Stimulated activated CD4-positive, alpha-beta T cell treated with anti-CD3 and anti-CD28 coated beads, Interleukin-4, amount 100 ng/mL, for 4 hours (primary cell): ENCODE measurements at regions not wholly inside any gene's neighbourhood (a gene's known extent, or its start where the extent isn't known, plus 50 kb on each side); places are given as distances from the start of the nearest gene placed in this dataset.

ENCODE experiments used
- DNase-seq, 2 experiments: peaks; one replicate each; pipeline ENCODE4 v3.0.0-alpha.2; 2020

DNA sequence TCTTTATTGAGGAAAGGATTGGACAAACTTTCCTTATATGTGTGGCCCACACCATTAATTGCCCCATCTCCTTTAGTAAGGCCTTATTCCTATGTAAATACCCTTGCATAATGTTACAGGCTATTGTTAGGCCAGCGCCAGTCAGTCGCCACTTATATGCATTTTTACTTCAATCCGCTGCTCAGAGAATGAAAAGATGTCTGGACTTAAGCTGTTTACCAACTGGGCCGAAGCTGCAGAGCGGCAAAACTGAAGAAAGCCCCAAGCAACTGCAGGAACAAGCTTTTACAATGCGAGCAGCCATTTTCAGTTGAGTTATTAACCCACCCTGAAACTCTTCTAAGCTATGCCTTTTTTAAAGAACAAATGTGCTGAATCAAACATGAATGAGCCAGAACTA lies 92.1 kb upstream of the OTX2 start:
- DNase-seq, result no peak

DNA sequence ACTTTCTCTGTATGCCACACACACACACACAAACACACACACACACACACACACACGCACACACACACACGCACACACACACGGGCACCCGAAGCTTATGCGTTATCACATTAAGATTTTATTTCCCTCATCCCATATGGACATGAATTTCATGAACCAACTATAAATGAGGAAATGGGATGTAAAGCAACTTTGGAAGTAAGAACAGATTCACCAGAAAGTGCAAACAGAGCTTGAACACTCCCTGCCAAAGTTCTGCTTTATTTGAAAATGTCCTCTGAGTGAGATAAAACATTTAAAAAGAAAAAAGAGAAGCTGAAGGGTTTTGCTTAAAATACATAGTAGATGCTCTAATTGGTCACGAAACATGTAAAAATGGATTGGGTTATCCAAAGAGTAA lies 90.4 kb upstream of the OTX2 start:
- DNase-seq, result no peak

DNA sequence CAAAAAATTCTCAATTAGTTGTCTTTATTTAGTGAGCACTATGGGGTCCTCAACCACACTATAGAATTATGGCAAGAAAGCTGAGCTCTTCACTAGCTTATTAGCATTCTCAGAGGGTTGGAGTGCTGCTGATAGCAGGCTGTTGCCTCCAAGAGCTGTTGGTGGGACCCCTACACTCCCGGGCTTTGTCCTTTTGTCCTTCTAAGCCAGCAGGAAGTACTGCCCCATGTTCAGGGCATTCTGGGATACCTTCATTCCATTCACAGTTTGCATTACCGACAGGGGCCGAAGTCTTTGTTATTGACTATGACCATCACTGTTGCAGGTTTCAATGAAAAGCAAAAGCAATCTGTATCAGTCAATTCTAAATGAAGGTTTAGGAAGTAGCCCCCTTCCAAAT lies 89.5 kb upstream of the OTX2 start:
- no peak for DNase-seq

DNA sequence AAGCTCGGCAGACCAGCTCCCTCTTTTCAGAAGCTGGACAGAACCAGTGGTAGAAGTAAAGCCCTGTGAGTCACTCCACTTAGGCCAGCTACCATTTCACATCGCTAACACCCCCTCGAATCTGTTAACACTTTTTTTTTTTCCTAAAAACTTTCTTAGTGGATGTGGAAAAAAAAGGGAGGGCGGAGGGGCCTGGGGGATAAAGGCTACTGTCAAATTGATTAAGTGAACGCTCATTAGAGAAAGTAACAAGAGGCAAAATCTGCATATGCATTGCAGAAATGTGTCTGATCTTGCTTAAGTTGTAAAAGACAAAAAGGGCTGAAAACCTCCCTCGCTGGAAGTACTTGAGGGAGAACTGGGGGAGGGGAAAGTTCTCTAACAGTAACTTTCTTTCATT lies 86.6 kb upstream of the OTX2 start:
- DNase-seq, result no peak

DNA sequence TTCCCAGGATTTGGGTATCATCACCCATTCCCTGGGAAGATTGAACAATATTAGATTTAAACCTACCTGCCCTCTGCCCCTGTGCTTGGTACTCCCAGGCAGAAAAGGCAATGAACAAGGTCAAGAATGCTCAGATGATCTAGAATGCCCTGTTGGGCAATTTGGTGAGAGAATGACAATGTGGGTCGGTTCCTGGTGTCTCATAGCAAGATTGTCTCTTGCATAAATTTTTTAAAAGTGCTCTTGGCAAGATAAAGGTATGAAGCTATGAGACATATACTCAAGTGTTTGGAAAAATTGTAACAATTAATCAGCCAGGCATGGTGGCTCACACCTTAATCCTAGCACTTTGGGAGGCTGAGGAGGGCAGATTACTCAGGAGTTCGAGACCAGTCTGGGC lies 86.0 kb upstream of the OTX2 start:
- DNase-seq, result no peak

DNA sequence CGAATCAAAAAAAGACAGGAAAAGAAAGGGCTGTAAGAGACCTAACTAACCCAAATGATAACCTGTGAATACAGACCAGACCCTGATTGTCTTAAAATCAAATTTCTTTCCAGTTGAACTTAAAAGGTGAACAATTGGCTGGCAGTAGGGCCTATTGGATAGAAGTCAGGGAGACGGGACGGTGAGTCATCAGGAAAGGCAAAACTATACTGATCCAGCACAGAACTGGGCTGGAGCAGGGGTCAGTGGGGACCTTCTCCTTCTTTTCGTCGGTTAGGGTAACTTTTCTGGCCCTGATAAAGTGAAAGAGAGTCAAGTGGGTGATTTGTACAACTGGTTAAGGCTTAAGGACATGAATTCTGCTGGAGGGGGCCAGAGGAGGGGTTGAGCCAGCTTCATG lies 84.9 kb upstream of the OTX2 start:
- no peak for DNase-seq

DNA sequence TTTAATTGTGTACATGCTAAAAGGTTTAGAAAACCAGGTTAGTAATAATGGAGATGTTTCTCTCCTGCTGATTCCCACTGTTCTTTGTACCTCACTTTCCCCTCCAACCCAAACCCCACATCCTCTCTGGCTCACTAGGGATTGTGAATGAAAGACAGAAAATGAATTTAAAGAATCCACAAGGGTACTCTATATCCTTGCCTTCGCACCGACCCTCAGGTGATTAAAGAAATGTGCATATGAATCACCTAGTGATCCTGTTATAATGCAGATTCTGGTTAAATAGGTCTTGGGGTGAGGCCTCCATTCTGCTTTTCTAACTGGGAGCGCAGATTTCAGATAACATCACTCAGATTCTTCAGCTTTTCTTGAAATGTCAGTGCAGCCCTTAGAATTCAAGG lies 84.3 kb upstream of the OTX2 start:
- DNase-seq, result no peak

DNA sequence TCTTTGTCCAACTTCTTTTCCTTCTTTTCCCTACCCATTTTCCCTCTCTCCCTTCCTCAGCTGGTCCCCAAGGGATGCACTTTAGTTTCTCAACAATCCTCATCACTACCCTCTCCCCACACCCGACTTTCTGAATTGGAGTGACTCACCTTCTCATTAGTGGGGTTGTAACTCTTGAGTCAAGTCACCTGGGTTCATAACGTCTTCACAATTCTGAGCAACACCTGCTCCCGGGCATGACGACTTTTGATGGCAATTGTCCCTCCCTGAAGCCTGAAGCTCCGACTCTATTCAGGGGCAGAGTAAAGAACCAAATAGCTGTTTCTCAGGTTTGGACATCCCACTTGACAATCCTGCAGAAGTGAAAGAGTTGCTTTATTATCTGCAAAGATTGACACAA lies 82.7 kb upstream of the OTX2 start:
- DNase-seq, result no peak

DNA sequence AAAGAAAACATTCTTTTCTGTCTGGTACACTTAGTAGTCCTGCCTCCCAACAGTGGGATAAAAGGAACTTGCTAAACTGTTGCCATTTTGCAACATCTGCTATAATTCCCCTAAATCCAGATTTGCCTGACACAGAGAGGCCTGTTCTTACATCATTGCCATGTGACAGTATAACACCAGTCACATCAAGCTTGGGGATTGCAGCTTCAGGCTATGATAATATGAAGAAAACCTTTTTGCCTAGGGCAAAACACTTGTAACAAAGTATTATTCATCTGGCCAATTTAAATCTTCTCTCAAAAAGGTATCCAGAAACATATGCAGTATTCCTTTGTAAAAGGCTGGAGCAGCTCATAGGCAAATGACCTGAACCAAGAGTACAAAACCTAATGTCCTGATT lies 80.9 kb upstream of the OTX2 start:
- no peak for DNase-seq

DNA sequence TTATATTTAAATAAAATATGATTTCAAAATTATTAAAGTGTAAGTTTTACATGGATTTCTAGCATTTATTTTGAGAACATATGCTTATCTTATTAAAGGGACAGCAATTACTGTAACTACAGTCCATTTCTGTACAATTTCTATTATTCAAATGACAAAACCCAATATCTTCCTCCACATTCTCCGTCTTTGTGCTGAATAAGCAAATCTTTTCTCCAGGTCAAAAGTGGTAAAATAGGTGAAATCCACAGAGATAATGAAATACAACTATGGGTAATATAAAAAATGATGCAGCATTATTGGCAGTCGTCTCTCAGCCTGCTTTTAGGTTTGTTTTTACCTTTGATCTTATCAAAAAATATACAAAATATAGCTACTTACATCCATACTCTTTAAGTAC lies 79.4 kb upstream of the OTX2 start:
- DNase-seq, result no peak

DNA sequence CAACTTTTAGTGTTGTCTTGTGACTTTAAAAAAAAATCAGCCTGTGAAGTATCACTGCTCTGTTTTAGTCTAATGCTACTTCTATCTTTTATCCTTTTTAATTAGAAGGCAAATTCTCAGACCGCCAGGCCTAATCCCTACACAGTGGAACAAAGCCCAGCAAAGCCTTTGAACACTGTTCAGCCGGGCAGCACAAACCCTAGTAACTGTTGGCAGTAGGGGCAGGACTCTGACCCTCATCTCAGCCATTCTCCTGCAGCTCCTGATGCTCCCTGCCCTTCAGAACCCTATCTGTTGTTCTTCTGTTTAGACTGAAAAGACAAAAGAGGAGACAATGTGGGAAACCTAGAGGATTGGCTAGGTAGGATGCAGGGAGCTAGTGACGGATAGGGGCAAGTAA lies 78.0 kb upstream of the OTX2 start:
- no peak for DNase-seq

DNA sequence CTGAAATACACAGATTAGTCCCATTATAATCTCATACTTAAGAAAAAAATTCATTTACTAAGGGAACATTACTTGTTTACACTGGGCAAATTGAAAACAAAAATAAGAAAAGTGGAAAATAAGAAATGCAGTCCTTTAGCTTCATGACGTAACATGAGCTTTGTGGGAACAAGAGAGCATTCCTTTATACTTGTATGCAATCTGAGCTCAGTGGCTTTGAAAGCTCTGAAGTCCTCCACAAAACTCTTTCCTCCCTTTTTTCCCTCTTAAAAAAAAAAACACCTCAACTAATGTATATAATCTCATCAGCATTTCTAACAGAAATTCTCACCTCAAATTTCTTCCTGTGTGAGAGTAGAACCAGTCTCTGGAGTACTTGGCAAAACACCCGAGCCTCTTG lies 76.9 kb upstream of the OTX2 start:
- DNase-seq, result no peak

DNA sequence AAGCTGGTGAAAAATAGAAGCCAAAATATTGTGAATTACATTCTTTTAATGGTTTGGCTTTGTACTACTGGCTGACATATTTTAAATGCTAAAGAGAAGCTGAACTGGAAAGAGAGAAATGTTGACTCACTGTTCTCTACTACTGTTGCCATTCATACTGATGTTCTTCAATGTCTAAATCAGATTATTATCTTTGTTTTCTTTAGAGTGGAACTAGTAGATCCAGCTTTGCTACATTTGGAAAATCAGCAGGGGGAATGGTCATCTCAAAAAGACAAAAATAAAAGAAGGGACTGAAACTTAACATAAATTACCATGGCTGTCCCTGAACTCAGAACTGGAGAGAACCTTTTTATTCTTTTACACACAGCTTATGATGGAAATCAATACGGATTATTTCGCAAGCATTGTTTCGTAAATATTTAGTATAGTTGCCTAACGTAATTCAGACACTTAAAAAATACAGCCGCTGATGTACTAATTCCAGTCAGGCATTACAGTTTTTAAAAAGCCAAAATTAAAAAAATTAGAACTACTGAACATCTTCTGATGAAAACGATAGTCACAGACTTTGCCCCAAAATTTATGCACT lies 76.3 kb upstream of the OTX2 start:
- DNase-seq, result no peak

DNA sequence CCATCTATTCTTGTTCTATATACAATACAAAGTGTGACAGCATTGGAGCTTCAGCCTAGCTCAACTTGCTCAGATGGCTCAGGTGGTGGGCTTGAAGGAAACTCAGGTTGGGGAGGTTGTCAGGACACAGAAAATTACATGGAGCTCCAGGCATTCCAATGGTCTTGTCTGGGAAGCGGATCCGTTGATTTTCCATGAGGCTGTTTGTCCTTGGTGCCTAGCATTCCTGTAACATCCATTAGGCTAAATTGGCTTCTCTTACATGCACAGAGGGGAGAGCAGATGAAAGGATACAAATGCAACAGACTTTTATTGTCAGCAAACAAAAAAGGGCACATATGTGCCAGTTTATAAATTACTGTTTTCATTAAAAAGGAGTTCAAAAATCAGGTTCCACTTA lies 75.5 kb upstream of the OTX2 start:
- DNase-seq, result no peak

DNA sequence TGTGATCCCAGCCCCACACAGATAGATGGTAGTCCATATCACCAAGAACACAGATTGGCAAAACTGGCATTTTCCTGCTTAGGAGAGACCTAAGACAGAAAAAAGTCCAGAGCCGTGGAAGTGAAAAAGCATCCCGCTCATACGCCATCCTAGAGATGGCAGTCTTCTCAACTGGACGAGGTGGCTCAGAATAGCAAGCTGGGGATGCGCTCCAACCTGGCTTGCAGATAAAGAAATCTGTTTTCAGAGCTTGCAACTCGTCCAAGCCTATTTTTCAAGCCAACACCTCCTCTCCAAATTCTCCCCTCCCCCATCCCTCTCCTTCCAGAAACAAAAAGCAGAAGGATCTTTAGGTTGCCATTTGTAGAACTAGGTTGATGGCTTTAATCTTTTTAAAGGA lies 74.3 kb upstream of the OTX2 start:
- DNase-seq, result no peak

DNA sequence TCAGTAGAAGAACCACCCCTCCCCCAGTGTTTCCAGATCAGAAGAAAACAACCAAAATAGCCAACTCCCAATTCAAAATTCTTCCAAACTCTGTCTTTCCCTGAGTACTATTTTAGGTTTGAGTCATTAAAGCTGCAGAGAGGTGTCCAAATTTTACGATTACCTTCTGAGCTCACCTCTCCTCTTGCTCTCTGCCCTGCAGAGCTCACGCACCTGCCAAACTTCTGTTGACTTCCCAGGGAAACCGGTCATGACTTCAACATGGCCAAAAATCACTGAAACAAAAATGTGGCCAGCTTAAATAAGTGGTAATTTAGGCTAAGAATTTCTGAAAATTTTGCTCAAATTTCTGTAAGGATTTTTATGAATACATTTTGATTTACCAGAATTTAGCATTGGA lies 70.9 kb upstream of the OTX2 start:
- no peak for DNase-seq

DNA sequence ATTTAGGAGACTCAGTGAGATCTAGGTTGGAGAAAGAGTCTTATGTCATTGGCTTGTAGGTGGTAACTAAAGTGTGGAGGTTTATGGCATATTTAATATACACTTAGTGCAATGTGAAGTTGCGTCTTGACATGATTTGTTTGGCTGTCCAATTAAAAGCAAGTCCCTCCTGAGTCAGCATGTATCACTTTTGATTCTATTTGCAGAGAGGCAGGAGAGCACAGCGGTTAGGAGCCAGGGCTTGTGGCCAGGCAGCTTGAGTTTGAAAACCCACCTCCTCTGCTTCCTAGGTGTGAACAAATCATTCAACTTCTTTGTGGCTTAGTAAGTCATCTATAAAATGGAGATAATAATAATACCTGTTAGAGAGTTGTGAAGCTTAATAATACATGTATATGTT lies 68.5 kb upstream of the OTX2 start:
- DNase-seq, result no peak

DNA sequence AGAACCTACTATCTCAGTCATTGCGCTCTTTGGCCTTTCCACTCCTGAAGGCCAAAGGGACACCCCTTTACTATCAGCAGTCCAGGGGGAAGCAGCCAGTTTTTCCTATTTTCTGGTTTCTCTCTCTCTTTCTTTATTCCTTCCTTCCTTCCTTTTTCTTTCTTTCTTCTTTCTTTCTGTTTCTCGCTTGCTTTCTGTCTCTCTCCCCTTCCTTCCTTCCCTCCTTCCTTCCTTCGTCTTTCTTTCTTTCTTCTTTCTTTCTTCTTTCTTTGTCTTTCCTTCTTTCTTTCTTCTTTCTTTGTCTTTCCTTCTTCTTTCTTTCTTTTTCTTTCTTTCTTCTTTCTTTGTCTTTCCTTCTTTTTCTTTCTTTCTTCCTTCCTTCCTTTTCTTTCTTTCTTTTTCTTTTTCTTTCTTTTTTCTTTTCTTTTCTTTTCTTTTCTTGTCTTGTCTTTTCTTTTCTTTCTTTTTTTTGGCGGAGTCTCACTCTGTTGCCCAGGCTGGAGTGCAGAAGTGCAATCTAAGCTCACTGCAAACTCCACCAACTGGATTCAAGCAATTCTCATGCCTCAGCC lies 64.9 kb upstream of the OTX2 start:
- DNase-seq, result no peak

DNA sequence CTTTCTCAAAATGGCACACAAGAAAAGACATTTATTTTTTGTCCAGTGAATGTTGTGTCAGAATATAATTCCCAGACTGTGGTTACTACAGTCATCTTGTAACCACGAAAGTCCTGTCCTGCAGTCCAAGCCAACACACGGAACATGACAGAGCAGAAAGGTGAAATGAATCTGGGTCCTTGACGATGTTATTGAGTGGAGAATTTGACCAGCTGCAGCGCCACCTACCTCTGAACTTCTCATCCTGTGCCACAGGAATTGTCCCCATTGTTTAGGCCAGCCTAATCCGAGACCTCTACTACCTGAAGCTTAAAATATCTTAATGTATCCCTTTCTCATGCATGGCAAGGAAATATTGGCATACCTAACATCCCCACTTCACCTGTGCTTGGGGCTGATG lies 64.1 kb upstream of the OTX2 start:
- no peak for DNase-seq

DNA sequence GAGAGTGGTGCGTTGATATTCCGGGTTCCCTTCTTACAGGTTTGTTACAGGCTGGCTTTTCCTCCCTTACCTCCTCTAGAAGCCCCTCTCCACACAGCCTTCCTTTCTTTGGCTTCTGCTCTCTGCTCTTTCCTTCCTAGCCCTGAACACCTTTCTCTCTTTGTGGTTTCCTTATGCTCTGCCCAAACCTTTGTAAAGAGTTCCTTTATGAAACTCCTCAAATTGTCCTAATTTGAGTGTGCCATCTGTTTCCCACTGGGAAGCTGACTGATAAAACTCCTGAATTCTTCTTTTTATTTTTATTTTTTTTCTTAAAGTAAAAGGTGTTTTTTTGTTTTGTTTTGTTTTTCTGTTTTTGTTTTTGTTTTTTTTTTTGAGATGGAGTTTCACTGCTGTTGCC lies 60.1 kb upstream of the OTX2 start:
- no peak for DNase-seq

DNA sequence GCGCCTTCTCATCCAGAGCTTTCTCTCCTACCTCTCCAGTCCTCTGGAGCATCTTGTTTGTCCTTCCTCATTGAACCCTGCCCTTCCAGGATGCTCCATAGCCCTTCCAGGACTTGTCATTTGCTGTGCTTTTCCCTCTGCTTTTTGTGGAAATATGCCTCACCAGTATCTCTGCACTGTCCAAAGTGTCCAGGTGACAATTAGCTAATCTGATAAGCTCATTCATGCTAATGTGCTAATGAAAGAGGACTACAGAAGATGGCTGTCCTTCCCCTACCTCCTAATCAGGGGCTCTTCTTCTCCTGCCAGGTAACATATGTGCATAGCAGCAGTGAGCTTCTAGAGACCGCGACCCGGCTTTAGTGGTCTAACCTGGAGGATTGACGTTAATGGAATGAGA lies 58.4 kb upstream of the OTX2 start:
- no peak for DNase-seq

DNA sequence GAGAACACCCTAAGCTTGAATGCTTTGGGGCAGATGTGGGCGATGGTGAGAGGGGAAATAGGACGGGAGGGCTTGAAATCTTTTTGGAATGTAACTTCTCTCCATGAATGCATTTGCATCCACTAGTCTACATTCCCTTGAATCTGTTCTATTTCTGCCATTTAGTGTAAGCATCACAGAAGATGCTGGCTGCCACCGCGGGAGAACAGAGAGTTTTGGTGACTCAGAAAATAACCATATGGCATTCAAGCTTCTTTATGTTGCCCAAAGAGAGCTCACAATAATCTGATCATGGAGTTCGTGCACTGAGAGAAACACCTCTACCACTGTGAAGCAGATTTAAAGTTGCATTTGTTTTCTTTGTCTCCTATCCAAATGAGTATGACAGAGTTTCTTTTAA lies 52.6 kb upstream of the OTX2 start:
- no peak for DNase-seq

DNA sequence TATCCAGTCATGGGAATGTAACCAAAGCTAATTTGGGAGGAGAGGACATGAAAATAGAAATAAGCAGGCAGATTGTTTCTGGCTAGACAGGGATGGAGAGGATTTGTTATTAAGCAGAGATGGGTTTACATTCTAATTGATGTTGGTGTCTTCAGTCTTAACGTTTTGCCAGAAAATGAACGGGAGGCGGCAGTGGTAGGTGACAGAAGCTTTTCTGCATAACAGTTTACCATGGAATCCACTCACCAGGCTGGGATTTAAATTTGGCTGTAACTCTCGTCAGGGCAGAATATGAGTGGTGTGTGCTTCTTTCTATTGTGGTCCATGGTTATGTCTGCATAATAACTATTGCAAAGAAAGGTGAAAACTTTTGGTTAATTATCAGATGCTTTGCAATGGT lies 50.2 kb upstream of the OTX2 start:
- no peak for DNase-seq
